ENCODE measurements at regions not wholly inside any gene's neighbourhood (a gene's known extent, or its start where the extent isn't known, plus 50 kb on each side); places are given as distances from the start of the nearest gene placed in this dataset.

DNA sequence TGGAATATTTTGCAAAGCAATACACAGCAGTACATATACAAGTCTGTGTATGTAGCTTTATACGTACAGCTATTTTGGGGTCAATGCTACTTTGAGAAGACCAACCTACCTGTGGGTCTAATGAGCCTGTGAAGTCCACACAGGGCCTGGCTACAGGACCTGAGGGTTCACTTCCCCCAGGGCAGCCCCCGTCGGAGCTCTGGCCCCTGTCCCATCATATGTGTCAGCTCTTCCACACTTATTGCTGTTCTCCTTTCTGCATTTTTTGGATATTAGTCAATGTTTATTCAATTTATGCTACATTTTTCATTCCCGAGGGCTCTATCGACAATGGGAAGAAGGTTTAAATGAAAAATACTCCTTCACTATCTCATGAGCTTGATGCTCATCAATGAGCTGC lies 1473.6 kb downstream of the BRD1 start:
- Mint-ChIP-seq H3K36me3 (ENCODE audit: insufficient read depth in 2 of 2) (no peaks in the 10 kb centered on the region), H3K27me3 (ENCODE audit: low read depth) (peaks cover 10% of the 10 kb centered on the region), H3K4me3 (no peak overlapping the region), H3K4me1 (ENCODE audit: low read depth) (no peaks in the 10 kb centered on the region), H3K9me3 (no peaks in the 10 kb centered on the region), H3K27ac (no peak overlapping the region)
- no peak for DNase-seq
- ATAC-seq (replicated peaks in 1 of 2) = no peak

DNA sequence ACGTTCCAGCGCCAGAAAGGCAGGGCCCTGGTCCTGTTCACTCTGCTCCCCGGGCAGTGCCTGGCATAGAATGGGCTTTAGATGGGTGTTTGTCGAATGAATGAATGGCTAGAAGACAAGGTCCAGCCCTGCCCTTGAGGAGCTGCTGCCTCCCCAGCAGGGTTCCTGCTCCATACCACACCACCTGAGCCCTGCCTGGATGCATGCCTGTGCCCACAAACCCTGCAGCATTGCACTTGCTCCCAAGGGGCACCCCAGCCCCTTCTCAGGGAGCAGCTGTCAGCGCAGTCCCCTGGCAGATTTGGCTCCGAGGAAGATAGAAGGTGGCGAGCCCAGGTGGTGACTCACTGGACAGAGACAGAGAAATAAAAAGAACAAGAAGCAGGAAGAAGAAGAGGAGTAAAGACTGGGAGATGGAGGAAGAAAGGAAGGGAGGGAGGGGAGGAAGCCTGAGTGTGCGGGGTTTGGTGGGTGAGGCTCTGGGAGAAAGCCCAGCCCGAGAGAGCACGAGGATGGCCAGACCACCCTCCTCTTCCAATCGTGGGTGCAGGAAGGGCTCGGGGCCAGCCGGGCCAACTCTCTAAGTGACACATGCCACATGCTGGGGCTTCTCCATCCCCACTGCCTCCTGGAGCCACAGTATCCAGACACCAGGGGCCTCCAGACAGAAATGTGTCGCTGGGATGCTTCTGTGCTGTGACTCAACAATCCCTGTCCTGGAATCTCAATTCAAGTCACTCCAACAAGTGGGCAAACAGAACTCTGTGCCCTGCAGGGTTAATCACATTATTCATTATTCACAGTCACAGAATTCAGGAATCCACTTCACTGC lies 1474.3 kb downstream of the BRD1 start:
- ATAC-seq (replicated peaks in 1 of 2) (no peak), DNase-seq (no peak)
- no peaks in the 10 kb centered on the region for H3K4me1 Mint-ChIP-seq (ENCODE audit: low read depth)
- no peak overlapping the region for H3K4me3 Mint-ChIP-seq
- no peaks in the 10 kb centered on the region for H3K36me3 Mint-ChIP-seq (ENCODE audit: insufficient read depth in 2 of 2)
- H3K27ac Mint-ChIP-seq = no peak overlapping the region
- H3K9me3 Mint-ChIP-seq = no peaks in the 10 kb centered on the region
- H3K27me3 Mint-ChIP-seq (ENCODE audit: low read depth) = peaks cover 10% of the 10 kb centered on the region

DNA sequence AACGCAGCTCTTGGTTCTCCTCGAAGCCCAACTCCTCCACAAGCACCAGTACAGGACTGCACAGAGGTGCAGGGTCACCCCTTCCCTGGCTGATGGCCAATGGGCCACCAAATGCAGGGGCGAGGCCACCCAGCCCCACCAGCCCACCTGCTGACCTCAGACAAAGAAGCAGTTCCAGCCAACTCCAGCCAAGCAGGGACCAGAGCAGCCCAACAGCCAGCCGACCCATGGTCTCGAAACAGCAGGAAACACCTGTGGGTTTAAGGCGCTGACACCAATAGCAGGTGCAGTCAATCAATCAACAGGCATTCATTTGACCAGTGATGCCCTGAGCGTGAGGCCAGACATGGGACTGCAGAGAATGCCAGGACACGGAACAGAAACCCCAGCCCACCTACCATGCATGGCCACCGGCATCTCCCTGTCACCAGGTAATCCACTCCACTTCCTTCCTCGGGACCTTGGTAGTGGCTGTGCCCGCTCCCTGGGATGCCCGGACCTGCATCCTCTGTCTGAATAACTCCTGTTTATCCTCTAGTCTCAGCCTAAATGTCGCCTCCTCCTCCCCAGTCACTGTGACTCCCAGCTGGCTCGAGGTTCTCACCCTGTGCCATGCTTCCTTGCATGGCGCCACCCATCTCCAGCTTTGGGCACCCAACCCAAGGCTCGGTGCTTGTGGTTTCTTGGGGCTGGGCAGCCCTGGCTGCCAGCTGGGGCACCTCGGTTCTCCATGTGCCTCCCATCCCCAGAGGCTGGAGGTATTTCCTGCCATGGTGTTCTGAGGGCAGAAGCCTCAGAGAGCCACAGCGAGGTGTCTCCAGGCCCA lies 1475.4 kb downstream of the BRD1 start:
- no peaks in the 10 kb centered on the region for H3K9me3 Mint-ChIP-seq
- H3K4me1 Mint-ChIP-seq (ENCODE audit: low read depth) = no peaks in the 10 kb centered on the region
- no peak overlapping the region for H3K27ac Mint-ChIP-seq
- no peaks in the 10 kb centered on the region for H3K36me3 Mint-ChIP-seq (ENCODE audit: insufficient read depth in 2 of 2)
- no peak overlapping the region for H3K4me3 Mint-ChIP-seq
- peaks cover 10% of the 10 kb centered on the region for H3K27me3 Mint-ChIP-seq (ENCODE audit: low read depth)
- ATAC-seq (replicated peaks in 1 of 2) = no peak
- DNase-seq = no peak

DNA sequence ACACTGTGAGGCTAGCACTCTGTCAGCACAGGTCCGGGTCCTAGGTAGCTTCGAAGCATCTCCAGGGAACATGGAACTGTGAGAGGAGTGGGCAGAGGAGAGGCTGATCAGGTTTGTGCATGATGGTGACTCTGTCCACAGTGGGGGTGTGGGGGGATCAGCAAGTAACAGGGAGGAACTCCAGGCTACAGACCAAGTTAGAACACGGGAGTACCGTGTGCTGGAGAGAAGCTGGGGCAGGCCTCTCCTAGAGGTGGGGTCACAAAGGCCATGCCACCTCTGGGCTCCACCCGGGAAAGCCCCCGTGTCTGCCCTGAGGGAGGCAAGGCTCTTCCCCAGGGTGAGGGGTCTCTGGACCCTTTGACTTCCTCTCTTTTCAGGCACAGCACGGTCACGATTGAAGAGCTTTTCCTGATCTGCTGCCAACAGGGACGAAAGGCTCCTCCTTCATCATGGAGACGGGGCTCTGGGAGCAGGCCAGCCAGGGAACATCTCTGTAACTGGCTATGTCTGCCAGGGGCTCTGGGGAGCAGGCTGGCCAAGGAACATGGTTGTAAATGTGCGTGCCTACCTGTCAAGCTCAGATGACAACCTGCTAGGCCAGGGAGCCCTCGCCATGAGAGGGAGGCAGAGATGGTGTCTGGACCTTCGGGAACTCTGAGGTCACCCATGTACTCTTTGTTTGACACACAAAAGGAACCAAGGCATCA lies 1476.1 kb downstream of the BRD1 start:
- no peak for DNase-seq
- Mint-ChIP-seq H3K27me3 (ENCODE audit: low read depth) (peaks cover 5% of the 10 kb centered on the region), H3K27ac (no peak overlapping the region), H3K4me1 (ENCODE audit: low read depth) (no peaks in the 10 kb centered on the region), H3K36me3 (ENCODE audit: insufficient read depth in 2 of 2) (no peaks in the 10 kb centered on the region), H3K4me3 (no peak overlapping the region), H3K9me3 (no peaks in the 10 kb centered on the region)
- no peak for ATAC-seq (replicated peaks in 1 of 2)

GRCh38 chr22:48350456-48350855 lies 1477.2 kb downstream of the BRD1 start:
- no peak for ATAC-seq (replicated peaks in 1 of 2)
- Mint-ChIP-seq H3K4me1 (ENCODE audit: low read depth) (no peaks in the 10 kb centered on the region), H3K9me3 (no peaks in the 10 kb centered on the region), H3K36me3 (ENCODE audit: insufficient read depth in 2 of 2) (no peaks in the 10 kb centered on the region), H3K4me3 (no peak overlapping the region), H3K27ac (no peak overlapping the region), H3K27me3 (ENCODE audit: low read depth) (no peaks in the 10 kb centered on the region)
- DNase-seq = no peak

- H3K36me3 Mint-ChIP-seq (ENCODE audit: insufficient read depth in 2 of 2) = no peaks in the 10 kb centered on the region
- no peak overlapping the region for H3K27ac Mint-ChIP-seq
- DNase-seq (no peak), ATAC-seq (replicated peaks in 1 of 2) (no peak)
- no peaks in the 10 kb centered on the region for H3K27me3 Mint-ChIP-seq (ENCODE audit: low read depth)
- H3K4me1 Mint-ChIP-seq (ENCODE audit: low read depth) = no peaks in the 10 kb centered on the region
- H3K4me3 Mint-ChIP-seq = no peak overlapping the region
- no peaks in the 10 kb centered on the region for H3K9me3 Mint-ChIP-seq
Observed at GRCh38 chr22:48348855-48349254, 1478.8 kb downstream of the BRD1 start.

GRCh38 chr22:48347311-48347710 lies 1480.4 kb downstream of the BRD1 start:
- no peak overlapping the region for H3K27ac Mint-ChIP-seq
- no peaks in the 10 kb centered on the region for H3K9me3 Mint-ChIP-seq
- no peaks in the 10 kb centered on the region for H3K4me1 Mint-ChIP-seq (ENCODE audit: low read depth)
- ATAC-seq (replicated peaks in 1 of 2) (no peak), DNase-seq (no peak)
- no peaks in the 10 kb centered on the region for H3K27me3 Mint-ChIP-seq (ENCODE audit: low read depth)
- no peaks in the 10 kb centered on the region for H3K36me3 Mint-ChIP-seq (ENCODE audit: insufficient read depth in 2 of 2)
- no peak overlapping the region for H3K4me3 Mint-ChIP-seq

- H3K27ac Mint-ChIP-seq = no peak overlapping the region
- H3K4me3 Mint-ChIP-seq = no peak overlapping the region
- H3K36me3 Mint-ChIP-seq (ENCODE audit: insufficient read depth in 2 of 2) = no peaks in the 10 kb centered on the region
Observed at GRCh38 chr22:48346911-48347310, 1480.8 kb downstream of the BRD1 start.

DNA sequence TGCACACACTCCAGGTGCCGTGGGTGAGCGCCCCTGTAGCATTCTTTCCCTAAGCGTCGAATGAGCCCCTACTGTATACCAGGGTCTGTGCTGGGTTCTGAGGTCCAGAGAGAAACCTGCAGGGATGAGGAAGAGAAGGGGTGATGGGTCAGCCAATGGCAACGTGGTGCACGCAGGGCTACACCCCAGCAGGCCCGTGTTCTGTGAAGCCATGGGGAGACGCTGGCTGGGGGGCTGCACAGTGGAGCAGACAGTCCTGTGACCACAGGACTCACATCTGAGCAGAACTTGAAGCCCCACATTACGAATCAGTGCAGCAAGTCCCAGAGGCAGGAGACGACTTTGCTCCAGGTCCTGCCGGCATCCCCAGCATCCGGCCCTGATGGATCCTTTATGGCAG lies 1481.4 kb downstream of the BRD1 start:
- H3K27ac Mint-ChIP-seq = no peak overlapping the region
- no peak for ATAC-seq (replicated peaks in 1 of 2)
- no peak for DNase-seq
- no peaks in the 10 kb centered on the region for H3K27me3 Mint-ChIP-seq (ENCODE audit: low read depth)
- H3K9me3 Mint-ChIP-seq = no peaks in the 10 kb centered on the region
- no peaks in the 10 kb centered on the region for H3K36me3 Mint-ChIP-seq (ENCODE audit: insufficient read depth in 2 of 2)
- no peaks in the 10 kb centered on the region for H3K4me1 Mint-ChIP-seq (ENCODE audit: low read depth)
- H3K4me3 Mint-ChIP-seq = no peak overlapping the region

More at GRCh38 chr22:48346911-48347310, 1480.8 kb downstream of the BRD1 start:
- no peak for DNase-seq
- no peak for ATAC-seq (replicated peaks in 1 of 2)
- Mint-ChIP-seq H3K9me3 (no peaks in the 10 kb centered on the region), H3K27me3 (ENCODE audit: low read depth) (no peaks in the 10 kb centered on the region), H3K4me1 (ENCODE audit: low read depth) (no peaks in the 10 kb centered on the region)

GRCh38 chr22:48345631-48346030 lies 1482.0 kb downstream of the BRD1 start:
- no peaks in the 10 kb centered on the region for H3K36me3 Mint-ChIP-seq (ENCODE audit: insufficient read depth in 2 of 2)
- no peaks in the 10 kb centered on the region for H3K9me3 Mint-ChIP-seq
- H3K27ac Mint-ChIP-seq = no peak overlapping the region
- H3K4me1 Mint-ChIP-seq (ENCODE audit: low read depth) = no peaks in the 10 kb centered on the region
- ATAC-seq (replicated peaks in 1 of 2) (no peak), DNase-seq (no peak)
- H3K27me3 Mint-ChIP-seq (ENCODE audit: low read depth) = no peaks in the 10 kb centered on the region
- no peak overlapping the region for H3K4me3 Mint-ChIP-seq

DNA sequence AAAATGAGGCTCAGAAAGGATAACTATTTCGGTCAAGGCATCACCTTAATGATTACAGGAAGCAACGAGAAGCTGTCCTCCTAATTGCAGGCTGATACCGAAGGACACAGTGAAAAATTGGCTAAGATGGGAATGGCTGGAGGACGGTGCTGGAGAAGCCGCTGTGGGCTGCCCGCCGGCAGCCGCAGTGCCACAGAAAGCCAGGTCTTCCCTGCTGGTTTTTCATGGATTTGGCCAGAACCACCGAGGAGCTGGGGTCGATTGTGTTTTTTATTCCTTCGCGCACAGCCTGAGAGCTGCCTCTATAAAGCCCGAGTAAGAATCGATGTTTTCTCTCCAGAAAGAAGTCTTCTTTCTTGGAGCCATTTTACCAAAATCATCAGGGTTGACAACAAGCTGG lies 1484.2 kb downstream of the BRD1 start:
- Mint-ChIP-seq H3K27ac (no peak overlapping the region), H3K27me3 (ENCODE audit: low read depth) (no peaks in the 10 kb centered on the region), H3K36me3 (ENCODE audit: insufficient read depth in 2 of 2) (no peaks in the 10 kb centered on the region), H3K9me3 (no peaks in the 10 kb centered on the region), H3K4me1 (ENCODE audit: low read depth) (no peaks in the 10 kb centered on the region), H3K4me3 (no peak overlapping the region)
- no peak for DNase-seq
- ATAC-seq (replicated peaks in 1 of 2) = no peak

DNA sequence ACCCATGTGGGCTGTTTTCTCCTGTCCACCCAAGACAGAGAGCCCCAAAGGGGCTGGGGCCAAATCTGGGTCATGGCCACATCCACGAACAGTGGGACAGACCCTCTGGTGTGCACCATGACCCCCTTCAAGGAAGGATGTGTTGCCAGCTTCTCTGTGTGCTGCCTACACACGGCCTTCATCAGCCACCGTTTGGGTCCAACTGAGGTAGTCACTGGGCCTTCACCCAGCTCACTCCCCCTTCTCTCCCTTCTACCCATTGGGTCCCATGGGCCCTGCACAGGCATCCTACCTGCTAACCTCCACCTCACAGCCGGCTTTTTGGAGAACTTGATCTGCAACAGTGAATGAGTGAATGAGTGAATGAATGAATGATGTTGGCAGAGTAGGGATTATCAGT lies 1484.9 kb downstream of the BRD1 start:
- no peak overlapping the region for H3K4me3 Mint-ChIP-seq
- no peaks in the 10 kb centered on the region for H3K4me1 Mint-ChIP-seq (ENCODE audit: low read depth)
- no peaks in the 10 kb centered on the region for H3K36me3 Mint-ChIP-seq (ENCODE audit: insufficient read depth in 2 of 2)
- H3K9me3 Mint-ChIP-seq = no peaks in the 10 kb centered on the region
- no peaks in the 10 kb centered on the region for H3K27me3 Mint-ChIP-seq (ENCODE audit: low read depth)
- H3K27ac Mint-ChIP-seq = no peak overlapping the region
- DNase-seq (no peak), ATAC-seq (replicated peaks in 1 of 2) (no peak)

DNA sequence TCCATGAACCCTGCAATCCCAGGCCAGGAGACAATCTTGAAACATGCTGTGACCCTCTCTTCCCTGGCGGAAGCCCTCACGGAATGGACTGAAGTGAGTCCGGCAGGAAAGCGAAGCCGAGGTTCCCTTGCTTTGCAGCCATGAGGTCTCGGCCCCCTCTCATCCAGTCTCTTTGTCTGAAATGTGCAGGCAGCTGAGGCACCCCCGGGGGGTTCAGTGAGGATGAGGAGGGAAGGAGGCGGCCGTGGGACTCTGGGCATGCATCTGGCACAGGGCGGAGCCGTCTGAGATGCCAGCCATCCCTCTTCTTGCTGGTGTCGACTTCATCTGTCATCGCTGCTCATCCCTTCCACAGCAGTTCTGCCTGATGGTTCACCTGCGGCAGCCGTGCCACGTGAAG lies 1485.7 kb downstream of the BRD1 start:
- no peaks in the 10 kb centered on the region for H3K36me3 Mint-ChIP-seq (ENCODE audit: insufficient read depth in 2 of 2)
- H3K27me3 Mint-ChIP-seq (ENCODE audit: low read depth) = no peaks in the 10 kb centered on the region
- H3K27ac Mint-ChIP-seq = no peak overlapping the region
- no peak overlapping the region for H3K4me3 Mint-ChIP-seq
- ATAC-seq (replicated peaks in 1 of 2) (no peak), DNase-seq (no peak)
- H3K4me1 Mint-ChIP-seq (ENCODE audit: low read depth) = no peaks in the 10 kb centered on the region
- H3K9me3 Mint-ChIP-seq = no peaks in the 10 kb centered on the region
